ENCODE measurements at regions not wholly inside any gene's neighbourhood (a gene's known extent, or its start where the extent isn't known, plus 50 kb on each side); places are given as distances from the start of the nearest gene placed in this dataset.

GRCh38 chr14:25800841-25801240 is 750.9 kb upstream of the STXBP6 start:
- Histone ChIP-seq H3K4me3 (no peak overlapping the region), H3K9me3 (no peaks in the 10 kb centered on the region), H3K27me3 (no peaks in the 10 kb centered on the region), H3K27ac (no peak overlapping the region), H3K4me1 (no peaks in the 10 kb centered on the region), H3K36me3 (no peaks in the 10 kb centered on the region)
- no peak for DNase-seq (ENCODE audit: low spot score)
- no peak for TF ChIP-seq CTCF (IDR thresholded peaks at IDR 0.05)

DNA sequence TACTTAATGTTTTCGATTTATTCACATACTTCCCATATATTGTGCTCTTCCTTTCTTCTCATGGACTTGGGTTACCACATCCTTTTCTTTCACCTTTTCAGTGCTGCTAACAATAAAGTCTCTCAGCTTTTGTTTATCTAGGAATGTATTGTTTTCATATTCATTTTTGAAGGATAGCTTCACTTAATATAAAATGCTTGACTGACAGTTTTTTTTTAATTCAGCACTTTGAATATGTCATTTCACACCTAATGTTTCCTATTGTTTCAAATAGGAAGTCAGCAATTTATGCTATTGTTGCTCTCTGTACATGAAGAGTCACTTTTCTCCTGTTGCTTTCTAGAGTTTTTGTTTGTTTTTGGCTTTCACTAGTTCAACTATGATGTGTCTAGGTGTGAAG is 738.3 kb upstream of the STXBP6 start:
- Histone ChIP-seq H3K27ac (no peak overlapping the region), H3K4me1 (no peaks in the 10 kb centered on the region), H3K9me3 (peaks cover 0 to 9% of the 10 kb centered on the region in 2 donors), H3K27me3 (no peaks in the 10 kb centered on the region), H3K36me3 (no peaks in the 10 kb centered on the region), H3K4me3 (no peak overlapping the region)
- TF ChIP-seq CTCF (IDR thresholded peaks at IDR 0.05), result no peak
- no peak for DNase-seq (ENCODE audit: low spot score)

DNA sequence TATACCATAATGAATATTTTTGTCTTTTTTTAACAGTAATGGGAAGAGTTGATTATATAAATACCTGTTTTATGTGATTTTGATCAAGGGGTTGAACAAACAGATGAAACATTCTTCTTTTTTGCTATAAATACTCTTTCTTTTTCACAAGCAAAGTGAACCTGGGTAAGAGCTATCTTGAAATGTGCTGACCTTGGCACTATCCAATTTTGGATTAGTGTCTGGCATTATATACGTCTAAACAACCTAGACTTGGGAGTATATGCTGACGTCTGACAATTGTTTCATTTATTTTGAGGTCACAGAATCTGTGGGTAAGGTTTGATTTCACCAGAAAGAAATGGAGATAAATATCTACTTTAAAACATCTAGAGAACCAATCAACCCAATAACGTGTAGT is 716.0 kb upstream of the STXBP6 start:
- Histone ChIP-seq H3K36me3 (no peaks in the 10 kb centered on the region), H3K4me3 (no peak overlapping the region)
- no peak for TF ChIP-seq CTCF (IDR thresholded peaks at IDR 0.05)

DNA sequence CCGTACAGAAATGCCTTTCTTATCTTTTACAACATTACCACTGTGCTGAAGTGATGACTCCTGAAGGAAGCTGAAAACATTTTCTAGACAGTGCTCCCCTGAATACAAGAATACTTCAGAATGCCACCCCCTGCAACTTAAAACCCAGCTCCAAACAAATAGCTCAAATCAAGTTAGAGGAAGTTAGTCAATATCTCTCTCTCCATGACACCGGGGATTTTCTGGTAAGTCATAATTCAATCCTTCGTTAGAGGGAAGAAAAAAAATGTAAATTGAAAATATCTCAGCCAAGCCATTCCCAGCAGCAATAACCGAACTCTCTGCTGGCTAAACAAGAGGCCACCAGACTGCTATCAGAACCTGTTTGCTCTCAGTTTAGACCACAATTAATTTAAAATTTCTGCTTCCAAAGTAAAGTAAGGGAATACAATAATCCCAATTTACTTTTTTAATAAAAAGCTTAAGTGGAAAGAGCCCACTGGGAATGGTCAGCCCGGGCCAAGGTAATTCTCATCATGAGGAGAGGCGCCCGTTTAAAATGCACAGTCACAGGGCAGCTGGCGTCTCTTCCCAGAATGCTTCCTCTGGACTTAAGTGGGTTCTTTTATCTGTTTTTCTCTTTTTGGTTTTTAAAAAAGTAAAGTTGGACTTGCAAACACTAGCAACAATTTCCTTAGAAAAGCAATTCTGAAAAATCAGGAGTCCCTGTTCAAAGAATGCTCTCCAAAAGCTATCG is 710.1 kb upstream of the STXBP6 start:
- Histone ChIP-seq H3K4me1 (no peaks in the 10 kb centered on the region), H3K4me3 (no peak overlapping the region)
- no peak for DNase-seq (ENCODE audit: low spot score)

More for the DNA sequence above, 716.0 kb upstream of the STXBP6 start:
- DNase-seq (ENCODE audit: low spot score), result no peak
- no peaks in the 10 kb centered on the region for H3K27me3 ChIP-seq
- H3K27ac ChIP-seq, result no peak overlapping the region
- H3K9me3 ChIP-seq, result no peaks in the 10 kb centered on the region
- H3K4me1 ChIP-seq, result no peaks in the 10 kb centered on the region

GRCh38 chr14:25759256-25759655 is 709.3 kb upstream of the STXBP6 start:
- TF ChIP-seq CTCF (IDR thresholded peaks at IDR 0.05), result no peak
- no peaks in the 10 kb centered on the region for H3K27me3 ChIP-seq
- DNase-seq (ENCODE audit: low spot score), result no peak
- H3K27ac ChIP-seq, result no peak overlapping the region
- H3K9me3 ChIP-seq, result no peaks in the 10 kb centered on the region
- H3K4me1 ChIP-seq, result no peaks in the 10 kb centered on the region
- H3K4me3 ChIP-seq, result no peak overlapping the region
- no peaks in the 10 kb centered on the region for H3K36me3 ChIP-seq

More for the DNA sequence above, 710.1 kb upstream of the STXBP6 start:
- Histone ChIP-seq H3K27ac (no peak overlapping the region), H3K36me3 (no peaks in the 10 kb centered on the region), H3K27me3 (no peaks in the 10 kb centered on the region), H3K9me3 (no peaks in the 10 kb centered on the region)
- no peak for TF ChIP-seq CTCF (IDR thresholded peaks at IDR 0.05)

- Histone ChIP-seq H3K4me1 (no peaks in the 10 kb centered on the region), H3K4me3 (no peak overlapping the region), H3K9me3 (no peaks in the 10 kb centered on the region), H3K27me3 (no peaks in the 10 kb centered on the region), H3K27ac (no peak overlapping the region), H3K36me3 (no peaks in the 10 kb centered on the region)
- no peak for DNase-seq (ENCODE audit: low spot score)
- no peak for TF ChIP-seq CTCF (IDR thresholded peaks at IDR 0.05)
Observed at GRCh38 chr14:25757364-25757763, 707.4 kb upstream of the STXBP6 start.

Data from right atrium auricular region (tissue), 2 donors.